ENCODE measurements at regions not wholly inside any gene's neighbourhood (a gene's known extent, or its start where the extent isn't known, plus 50 kb on each side); places are given as distances from the start of the nearest gene placed in this dataset.
"Not testable (repeated sequence)": the region's sequence is repeated elsewhere in the genome, so short reads cannot be mapped to it uniquely, and the experiment has no call there.

GRCh38 chr21:7941432-7941831, 2580.0 kb upstream of the TPTE start:
- not testable (repeated sequence) for TF ChIP-seq CTCF (IDR thresholded peaks at IDR 0.05; ENCODE audit: low read depth, low read length, poor library complexity, severe bottlenecking); EZH2phosphoT487 (IDR thresholded peaks at IDR 0.05; ENCODE audit: borderline replicate concordance, low read length)

Data from DOHH2 (cell line).